ENCODE measurements at regions not wholly inside any gene's neighbourhood (a gene's known extent, or its start where the extent isn't known, plus 50 kb on each side); places are given as distances from the start of the nearest gene placed in this dataset.

DNA sequence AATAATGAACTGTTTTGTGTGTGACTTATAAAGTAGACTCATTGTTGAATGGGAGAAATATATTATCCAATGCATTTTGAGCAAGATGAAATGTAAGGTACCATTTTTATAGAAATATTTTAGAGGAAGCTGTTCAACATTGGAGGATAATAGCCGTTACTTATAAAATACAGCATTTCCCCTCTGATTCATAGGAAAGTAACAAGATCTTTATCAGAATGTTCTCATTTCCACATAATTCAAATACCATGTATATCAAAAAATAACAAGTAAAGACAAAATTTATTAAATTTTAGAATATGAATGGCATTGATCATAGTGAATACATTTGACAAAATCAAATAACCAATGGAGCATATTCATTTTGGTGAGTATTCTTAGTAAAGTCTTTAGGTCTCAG lies 346.7 kb upstream of the PTGER4 start:
- 14 to 32% methylated on average over 1 of the region's 1 CpG for WGBS, 2 donors

DNA sequence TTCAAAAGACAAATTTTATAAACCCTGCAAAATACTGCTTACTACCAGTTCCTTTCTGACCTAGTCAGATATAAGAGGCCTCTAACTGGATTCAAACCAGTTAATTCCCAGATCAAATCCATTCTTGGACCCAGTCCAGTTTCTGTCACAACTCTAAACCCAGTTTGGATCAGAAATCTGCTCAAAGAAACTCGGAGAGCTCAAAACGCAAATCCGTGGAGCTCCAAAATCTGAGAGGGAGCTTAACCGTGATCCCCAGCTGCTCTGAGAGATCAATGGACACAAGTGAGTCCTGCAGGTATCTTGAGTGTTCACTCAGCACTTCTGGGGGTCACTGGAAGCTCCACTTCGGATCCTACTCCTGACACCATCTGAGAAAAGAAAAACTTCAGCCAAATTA lies 348.1 kb upstream of the PTGER4 start:
- intact Hi-C loops (cut with DNase I) = no loop called here

More for the DNA sequence above, 346.7 kb upstream of the PTGER4 start:
- DNase-seq = no peak
- Histone ChIP-seq H3K4me3 (ENCODE audit: low read length in 2 of 2) (no peak overlapping the region), H3K36me3 (ENCODE audit: control insufficient read depth in 1 of 2, insufficient read depth in 2 of 2, low read length in 1 of 2) (no peaks in the 10 kb centered on the region), H3K27me3 (ENCODE audit: control insufficient read depth in 1 of 2, insufficient read depth in 2 of 2, low read length in 1 of 2) (no peaks in the 10 kb centered on the region), H3K9me3 (ENCODE audit: control insufficient read depth, low read length) (no peaks in the 10 kb centered on the region), H3K27ac (ENCODE audit: low read depth in 1 of 2, low read length in 2 of 2) (no peak overlapping the region), H3K4me1 (ENCODE audit: control insufficient read depth in 1 of 2, insufficient read depth in 2 of 2, low read length in 2 of 2) (no peaks in the 10 kb centered on the region)
- ATAC-seq (ENCODE audit: low FRiP score) = no peak
- intact Hi-C loops (cut with DNase I) = no loop called here

DNA sequence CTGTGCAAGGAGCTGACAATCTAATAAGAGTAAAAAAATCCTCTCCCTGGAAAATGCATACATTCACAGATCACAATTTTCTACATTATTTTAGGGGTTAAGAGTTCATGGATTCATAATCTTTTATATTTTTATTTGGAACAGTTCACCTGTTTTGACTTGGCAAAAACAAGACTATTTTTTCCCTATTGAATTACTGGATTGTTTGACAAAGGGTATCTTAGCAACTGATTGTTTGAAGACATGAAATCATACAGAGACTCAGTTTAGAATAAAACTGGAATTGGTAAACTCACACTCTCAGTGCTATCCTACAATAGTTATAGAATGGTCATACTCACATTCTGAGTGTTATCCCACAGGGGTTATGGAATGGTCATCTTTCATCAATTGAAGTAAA lies 358.2 kb upstream of the PTGER4 start:
- Histone ChIP-seq H3K36me3 (ENCODE audit: control insufficient read depth in 1 of 2, insufficient read depth in 2 of 2, low read length in 1 of 2) (no peaks in the 10 kb centered on the region), H3K27me3 (ENCODE audit: control insufficient read depth in 1 of 2, insufficient read depth in 2 of 2, low read length in 1 of 2) (no peaks in the 10 kb centered on the region), H3K4me1 (ENCODE audit: control insufficient read depth in 1 of 2, insufficient read depth in 2 of 2, low read length in 2 of 2) (no peaks in the 10 kb centered on the region), H3K4me3 (ENCODE audit: low read length in 2 of 2) (no peak overlapping the region), H3K9me3 (ENCODE audit: control insufficient read depth, low read length) (peaks cover 2% of the 10 kb centered on the region), H3K27ac (ENCODE audit: low read depth in 1 of 2, low read length in 2 of 2) (no peak overlapping the region)
- ATAC-seq (ENCODE audit: low FRiP score) (no peak), DNase-seq (no peak)
- intact Hi-C loops (cut with DNase I) = no loop called here

More for the DNA sequence above, 348.1 kb upstream of the PTGER4 start:
- DNase-seq (no peak), ATAC-seq (ENCODE audit: low FRiP score) (no peak)
- H3K27me3 ChIP-seq (ENCODE audit: control insufficient read depth in 1 of 2, insufficient read depth in 2 of 2, low read length in 1 of 2) = no peaks in the 10 kb centered on the region
- no peak overlapping the region for H3K4me3 ChIP-seq (ENCODE audit: low read length in 2 of 2)
- H3K27ac ChIP-seq (ENCODE audit: low read depth in 1 of 2, low read length in 2 of 2) = no peak overlapping the region
- H3K4me1 ChIP-seq (ENCODE audit: control insufficient read depth in 1 of 2, insufficient read depth in 2 of 2, low read length in 2 of 2) = no peaks in the 10 kb centered on the region
- 87% methylated on average over 5 of the region's 5 CpGs for WGBS, 2 donors
- no peaks in the 10 kb centered on the region for H3K36me3 ChIP-seq (ENCODE audit: control insufficient read depth in 1 of 2, insufficient read depth in 2 of 2, low read length in 1 of 2)
- no peaks in the 10 kb centered on the region for H3K9me3 ChIP-seq (ENCODE audit: control insufficient read depth, low read length)

DNA sequence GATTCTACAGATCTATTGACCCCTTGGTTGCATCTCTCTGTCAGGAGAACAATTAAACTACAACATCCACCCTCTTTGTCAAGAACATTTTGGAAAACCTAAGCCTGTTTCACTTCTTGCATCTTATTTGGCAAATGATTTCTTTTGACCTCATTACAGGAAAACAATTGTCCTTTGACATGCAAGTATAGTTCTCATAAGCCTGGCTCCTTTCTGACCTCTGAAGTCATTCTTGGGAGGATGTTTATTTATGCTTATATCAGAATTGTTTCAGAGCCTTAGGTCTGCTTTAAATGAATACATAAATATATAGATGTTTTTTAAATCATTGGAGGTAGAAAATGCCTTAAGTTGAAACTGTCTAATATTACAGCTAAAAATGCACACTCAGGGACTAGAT lies 361.3 kb upstream of the PTGER4 start:
- Histone ChIP-seq H3K27ac (ENCODE audit: low read depth in 1 of 2, low read length in 2 of 2) (no peak overlapping the region), H3K36me3 (ENCODE audit: control insufficient read depth in 1 of 2, insufficient read depth in 2 of 2, low read length in 1 of 2) (no peaks in the 10 kb centered on the region), H3K9me3 (ENCODE audit: control insufficient read depth, low read length) (no peaks in the 10 kb centered on the region), H3K27me3 (ENCODE audit: control insufficient read depth in 1 of 2, insufficient read depth in 2 of 2, low read length in 1 of 2) (no peaks in the 10 kb centered on the region), H3K4me1 (ENCODE audit: control insufficient read depth in 1 of 2, insufficient read depth in 2 of 2, low read length in 2 of 2) (no peaks in the 10 kb centered on the region), H3K4me3 (ENCODE audit: low read length in 2 of 2) (no peak overlapping the region)
- intact Hi-C loops (cut with DNase I) = no loop called here
- DNase-seq (no peak), ATAC-seq (ENCODE audit: low FRiP score) (no peak)

DNA sequence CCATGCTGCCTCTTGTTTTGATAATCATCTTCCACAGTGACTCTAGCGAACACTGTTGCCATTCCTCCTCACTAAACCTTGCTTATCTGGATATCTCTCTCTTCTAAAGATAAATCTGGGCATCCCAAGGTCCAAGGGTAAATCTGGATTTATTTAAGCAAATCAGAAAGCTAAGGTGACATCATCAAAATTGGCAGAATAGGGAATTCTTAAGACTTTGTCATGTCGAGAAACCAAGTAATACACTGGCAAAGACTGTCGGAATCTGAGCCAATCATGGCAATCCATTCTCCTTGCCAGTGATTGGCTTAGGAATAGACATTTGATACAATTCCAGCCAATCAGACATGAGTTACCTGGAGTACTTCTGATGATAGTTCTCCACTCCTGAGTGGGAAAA lies 362.7 kb upstream of the PTGER4 start:
- no peak for ATAC-seq (ENCODE audit: low FRiP score)

DNA sequence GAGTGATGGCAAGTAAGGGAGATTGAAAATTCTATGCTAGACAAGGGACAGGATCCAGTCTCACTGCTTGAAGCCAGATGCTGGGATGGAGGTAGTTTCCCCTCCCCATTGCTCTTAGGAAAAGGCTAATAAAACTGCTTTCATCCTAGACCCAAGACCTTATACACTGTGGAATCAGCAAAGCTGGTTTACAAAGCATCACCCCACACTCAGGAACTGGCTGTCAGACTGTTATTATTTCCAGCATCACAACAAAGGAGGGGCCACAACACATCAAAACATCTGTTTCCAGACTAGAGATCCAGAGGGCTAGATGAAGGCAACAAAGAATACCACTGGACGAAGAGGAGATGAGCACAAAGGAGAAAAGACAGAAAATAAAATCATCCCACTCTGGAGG lies 364.6 kb upstream of the PTGER4 start:
- intact Hi-C loops (cut with DNase I) = no loop called here
- WGBS, 2 donors = 65 to 80% methylated on average over 1 of the region's 1 CpG
- no peaks in the 10 kb centered on the region for H3K9me3 ChIP-seq (ENCODE audit: control insufficient read depth, low read length)
- no peak overlapping the region for H3K27ac ChIP-seq (ENCODE audit: low read depth in 1 of 2, low read length in 2 of 2)
- ATAC-seq (ENCODE audit: low FRiP score) (no peak), DNase-seq (no peak)
- H3K27me3 ChIP-seq (ENCODE audit: control insufficient read depth in 1 of 2, insufficient read depth in 2 of 2, low read length in 1 of 2) = no peaks in the 10 kb centered on the region
- H3K36me3 ChIP-seq (ENCODE audit: control insufficient read depth in 1 of 2, insufficient read depth in 2 of 2, low read length in 1 of 2) = no peaks in the 10 kb centered on the region
- no peaks in the 10 kb centered on the region for H3K4me1 ChIP-seq (ENCODE audit: control insufficient read depth in 1 of 2, insufficient read depth in 2 of 2, low read length in 2 of 2)
- no peak overlapping the region for H3K4me3 ChIP-seq (ENCODE audit: low read length in 2 of 2)

More for the DNA sequence above, 362.7 kb upstream of the PTGER4 start:
- WGBS, 2 donors = 66 to 68% methylated on average over 3 of the region's 3 CpGs
- Histone ChIP-seq H3K27ac (ENCODE audit: low read depth in 1 of 2, low read length in 2 of 2) (no peak overlapping the region), H3K4me3 (ENCODE audit: low read length in 2 of 2) (no peak overlapping the region), H3K36me3 (ENCODE audit: control insufficient read depth in 1 of 2, insufficient read depth in 2 of 2, low read length in 1 of 2) (no peaks in the 10 kb centered on the region), H3K9me3 (ENCODE audit: control insufficient read depth, low read length) (no peaks in the 10 kb centered on the region), H3K27me3 (ENCODE audit: control insufficient read depth in 1 of 2, insufficient read depth in 2 of 2, low read length in 1 of 2) (no peaks in the 10 kb centered on the region), H3K4me1 (ENCODE audit: control insufficient read depth in 1 of 2, insufficient read depth in 2 of 2, low read length in 2 of 2) (no peaks in the 10 kb centered on the region)
- no peak for DNase-seq
- intact Hi-C loops (cut with DNase I) = no loop called here

DNA sequence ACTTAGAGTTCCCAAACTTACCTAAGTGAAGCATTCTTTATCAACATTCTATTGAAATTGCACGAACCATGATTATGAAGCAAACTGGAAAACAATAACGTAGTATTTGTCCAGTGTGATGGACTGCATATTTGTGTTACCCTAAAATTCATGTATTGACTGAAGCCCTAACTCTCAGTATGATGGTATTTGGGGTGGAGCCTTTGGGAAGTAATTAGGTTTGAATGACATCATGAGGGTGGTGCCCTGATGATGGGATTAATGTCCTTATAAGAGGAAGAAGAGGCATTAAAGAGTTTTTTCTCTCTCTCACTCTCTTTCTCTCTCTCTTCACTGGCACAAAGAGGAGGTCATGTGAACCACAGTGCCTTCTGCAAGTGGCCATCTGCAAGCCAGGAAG lies 365.4 kb upstream of the PTGER4 start:
- DNase-seq = no peak
- Histone ChIP-seq H3K9me3 (ENCODE audit: control insufficient read depth, low read length) (no peaks in the 10 kb centered on the region), H3K36me3 (ENCODE audit: control insufficient read depth in 1 of 2, insufficient read depth in 2 of 2, low read length in 1 of 2) (no peaks in the 10 kb centered on the region), H3K4me3 (ENCODE audit: low read length in 2 of 2) (no peak overlapping the region), H3K27me3 (ENCODE audit: control insufficient read depth in 1 of 2, insufficient read depth in 2 of 2, low read length in 1 of 2) (no peaks in the 10 kb centered on the region), H3K27ac (ENCODE audit: low read depth in 1 of 2, low read length in 2 of 2) (no peak overlapping the region), H3K4me1 (ENCODE audit: control insufficient read depth in 1 of 2, insufficient read depth in 2 of 2, low read length in 2 of 2) (no peaks in the 10 kb centered on the region)
- WGBS, 2 donors = 87 to 94% methylated on average over 2 of the region's 2 CpGs
- no peak for ATAC-seq (ENCODE audit: low FRiP score)
- intact Hi-C loops (cut with DNase I) = no loop called here

DNA sequence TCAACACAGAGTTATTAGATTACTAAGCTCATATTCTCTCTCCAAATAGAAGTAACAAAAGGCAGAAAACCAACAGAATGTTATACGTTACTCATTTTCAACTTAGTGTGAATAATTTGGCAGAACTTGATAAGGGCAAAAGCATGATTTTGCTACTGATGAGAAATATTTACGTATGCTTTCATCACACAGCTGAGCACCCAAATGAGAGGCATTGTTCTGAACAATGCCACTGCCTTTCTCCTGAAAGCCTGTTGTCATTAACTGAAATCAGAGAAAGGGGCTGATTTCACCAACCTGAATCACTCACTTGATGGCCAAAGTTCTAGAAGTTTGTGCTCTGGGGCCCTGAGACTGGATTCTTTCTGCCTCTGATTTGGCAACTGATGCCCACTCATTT lies 367.5 kb upstream of the PTGER4 start:
- Histone ChIP-seq H3K4me1 (ENCODE audit: control insufficient read depth in 1 of 2, insufficient read depth in 2 of 2, low read length in 2 of 2) (no peaks in the 10 kb centered on the region), H3K27me3 (ENCODE audit: control insufficient read depth in 1 of 2, insufficient read depth in 2 of 2, low read length in 1 of 2) (no peaks in the 10 kb centered on the region), H3K9me3 (ENCODE audit: control insufficient read depth, low read length) (no peaks in the 10 kb centered on the region), H3K4me3 (ENCODE audit: low read length in 2 of 2) (no peak overlapping the region), H3K36me3 (ENCODE audit: control insufficient read depth in 1 of 2, insufficient read depth in 2 of 2, low read length in 1 of 2) (no peaks in the 10 kb centered on the region), H3K27ac (ENCODE audit: low read depth in 1 of 2, low read length in 2 of 2) (no peak overlapping the region)
- no peak for DNase-seq
- intact Hi-C loops (cut with DNase I) = no loop called here
- no peak for ATAC-seq (ENCODE audit: low FRiP score)
- 41 to 63% methylated on average over 2 of the region's 2 CpGs for WGBS, 2 donors

DNA sequence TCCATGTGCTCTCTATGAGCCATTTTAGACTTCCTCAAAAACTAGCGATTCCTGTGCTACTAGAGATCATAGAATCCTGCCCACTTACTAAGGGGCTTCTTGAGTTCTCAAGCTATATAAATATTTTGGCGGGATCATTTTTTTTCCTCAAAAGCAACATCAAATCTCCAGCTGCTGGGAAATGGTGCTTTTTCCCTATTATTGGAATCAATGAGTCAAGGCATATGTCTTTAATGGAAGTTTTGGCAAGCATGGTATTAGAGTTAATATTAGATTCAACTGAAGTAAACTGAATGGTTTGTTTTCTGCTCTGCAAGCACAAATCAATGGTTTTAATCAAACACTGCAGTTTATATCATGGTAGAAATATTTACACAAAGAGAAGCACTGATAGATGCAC lies 369.9 kb upstream of the PTGER4 start:
- ATAC-seq (ENCODE audit: low FRiP score) = no peak
- no peak for DNase-seq
- intact Hi-C loops (cut with DNase I) = no loop called here

DNA sequence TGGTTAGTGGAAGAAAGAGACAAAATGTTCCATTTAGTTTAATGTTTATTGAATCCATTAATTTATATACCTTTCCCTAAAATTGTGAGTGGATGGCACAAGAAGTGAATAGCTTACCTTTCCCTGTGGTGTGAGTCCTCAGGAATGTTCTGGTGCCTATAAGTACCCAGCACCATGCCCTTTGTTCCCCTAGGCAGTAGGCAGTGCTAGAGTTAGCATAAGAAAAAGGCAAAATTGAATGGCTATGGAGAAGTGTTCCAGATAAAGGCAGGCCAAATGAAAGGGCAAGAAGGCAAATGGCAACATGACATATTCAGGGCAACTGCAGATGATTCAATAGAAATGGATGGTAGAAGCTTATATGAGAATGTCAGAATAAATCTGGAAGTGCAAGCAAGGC lies 370.8 kb upstream of the PTGER4 start:
- ATAC-seq (ENCODE audit: low FRiP score) (no peak), DNase-seq (no peak)
- intact Hi-C loops (cut with DNase I) = no loop called here
- Histone ChIP-seq H3K4me1 (ENCODE audit: control insufficient read depth in 1 of 2, insufficient read depth in 2 of 2, low read length in 2 of 2) (no peaks in the 10 kb centered on the region), H3K9me3 (ENCODE audit: control insufficient read depth, low read length) (no peaks in the 10 kb centered on the region), H3K27ac (ENCODE audit: low read depth in 1 of 2, low read length in 2 of 2) (no peak overlapping the region), H3K36me3 (ENCODE audit: control insufficient read depth in 1 of 2, insufficient read depth in 2 of 2, low read length in 1 of 2) (no peaks in the 10 kb centered on the region), H3K27me3 (ENCODE audit: control insufficient read depth in 1 of 2, insufficient read depth in 2 of 2, low read length in 1 of 2) (no peaks in the 10 kb centered on the region), H3K4me3 (ENCODE audit: low read length in 2 of 2) (no peak overlapping the region)

More for the DNA sequence above, 369.9 kb upstream of the PTGER4 start:
- Histone ChIP-seq H3K4me3 (ENCODE audit: low read length in 2 of 2) (no peak overlapping the region), H3K36me3 (ENCODE audit: control insufficient read depth in 1 of 2, insufficient read depth in 2 of 2, low read length in 1 of 2) (no peaks in the 10 kb centered on the region), H3K27ac (ENCODE audit: low read depth in 1 of 2, low read length in 2 of 2) (no peak overlapping the region), H3K9me3 (ENCODE audit: control insufficient read depth, low read length) (no peaks in the 10 kb centered on the region), H3K4me1 (ENCODE audit: control insufficient read depth in 1 of 2, insufficient read depth in 2 of 2, low read length in 2 of 2) (no peaks in the 10 kb centered on the region), H3K27me3 (ENCODE audit: control insufficient read depth in 1 of 2, insufficient read depth in 2 of 2, low read length in 1 of 2) (no peaks in the 10 kb centered on the region)
- WGBS, 2 donors = 69 to 86% methylated on average over 2 of the region's 2 CpGs

Data from aorta (tissue), 5 donors.